Small intestine (tissue), 7 donors: ENCODE measurements at regions not wholly inside any gene's neighbourhood (a gene's known extent, or its start where the extent isn't known, plus 50 kb on each side); places are given as distances from the start of the nearest gene placed in this dataset.
"Not testable (repeated sequence)": the region's sequence is repeated elsewhere in the genome, so short reads cannot be mapped to it uniquely, and the experiment has no call there.

Experiments used
- DNase-seq, 2 donors: peaks; one replicate each; pipeline versions ENCODE4 v3.0.0 to v3.0.0-alpha.2; 2013
- FAIRE-seq: peaks from 2 replicates; lab custom pipeline; 2012; peaks lifted over from hg19 to GRCh38; lab: Jason Lieb, UNC
- H3K27ac ChIP-seq, 3 donors: one replicate each; pipeline ENCODE4 v1.5.1; 2013; ENCODE audit warnings: low read length in 2 of 3, mild to moderate bottlenecking in 2 of 3, control low read depth in 1 of 3, inconsistent platforms in 1 of 3, low read depth in 1 of 3, moderate library complexity in 1 of 3
- H3K27me3 ChIP-seq, 3 donors: one replicate each; pipeline ENCODE4 v1.6.1; 2013; ENCODE audit warnings: low read length in 3 of 3, inconsistent platforms in 1 of 3; ENCODE audit not compliant: control insufficient read depth in 3 of 3, insufficient read depth in 3 of 3
- H3K36me3 ChIP-seq, 3 donors: one replicate each; pipeline ENCODE4 v1.6.1; 2013; ENCODE audit warnings: low read length in 3 of 3, inconsistent platforms in 1 of 3, low read depth in 1 of 3, mild to moderate bottlenecking in 1 of 3, moderate library complexity in 1 of 3; ENCODE audit not compliant: control insufficient read depth in 3 of 3, insufficient read depth in 2 of 3
- H3K4me1 ChIP-seq, 3 donors: one replicate each; pipeline ENCODE4 v1.6.1; 2013; ENCODE audit warnings: low read length in 2 of 3, inconsistent platforms in 1 of 3, low read depth in 1 of 3, mild to moderate bottlenecking in 1 of 3, moderate library complexity in 1 of 3; ENCODE audit not compliant: control insufficient read depth in 3 of 3, insufficient read depth in 2 of 3
- H3K4me3 ChIP-seq, 3 donors: one replicate each; pipeline ENCODE4 v1.5.1; 2013; ENCODE audit warnings: low read length in 3 of 3, control low read depth in 1 of 3, inconsistent platforms in 1 of 3, low read depth in 1 of 3, mild to moderate bottlenecking in 1 of 3, moderate library complexity in 1 of 3
- H3K9me3 ChIP-seq, 2 donors: one replicate each; pipeline ENCODE4 v1.6.1; 2013; ENCODE audit warnings: low read depth in 1 of 2, low read length in 1 of 2; ENCODE audit not compliant: control insufficient read depth in 2 of 2, insufficient read depth in 1 of 2
- WGBS, 3 donors: extraction: QIAGEN DNeasy Blood & Tissue Kit; methylation state at CpG; one replicate each; pipeline ENCODE4 v1.1.7; 2013; 5-methylcytosine and 5-hydroxymethylcytosine counted together
- donor health status: healthy with polysubstance abuse.
- donor health status: control.
- donor health status: control.
- donor health status: Bipolar disorder and iron deficiency.
- donor health status: healthy.

GRCh38 chr2:188034102-188034501 lies 257.6 kb upstream of the GULP1 start:
- not testable (repeated sequence) for FAIRE-seq, H3K9me3 ChIP-seq, H3K27ac ChIP-seq, DNase-seq, H3K36me3 ChIP-seq, H3K4me3 ChIP-seq, H3K27me3 ChIP-seq, H3K4me1 ChIP-seq
- WGBS, 3 donors: 78 to 88% (median 83%) methylated on average over 10 of the region's 10 CpGs

GRCh38 chr2:188035377-188035776 lies 256.3 kb upstream of the GULP1 start:
- DNase-seq: not testable (repeated sequence)

GRCh38 chr2:188036786-188037185 lies 254.9 kb upstream of the GULP1 start:
- H3K4me3 ChIP-seq, H3K4me1 ChIP-seq, H3K27ac ChIP-seq, H3K9me3 ChIP-seq, DNase-seq, H3K36me3 ChIP-seq, FAIRE-seq, H3K27me3 ChIP-seq: not testable (repeated sequence)
- 84 to 95% (median 86%) methylated on average over 5 of the region's 5 CpGs for WGBS, 3 donors

More at GRCh38 chr2:188035377-188035776, 256.3 kb upstream of the GULP1 start:
- not testable (repeated sequence) for H3K27ac ChIP-seq, H3K27me3 ChIP-seq, FAIRE-seq, H3K9me3 ChIP-seq, H3K36me3 ChIP-seq, H3K4me3 ChIP-seq, H3K4me1 ChIP-seq
- WGBS, 3 donors: 87 to 89% (median 89%) methylated on average over 9 of the region's 9 CpGs

GRCh38 chr2:188039307-188039706 lies 252.4 kb upstream of the GULP1 start:
- peaks cover 0 to under 1% of the 10 kb centered on the region in 2 donors for H3K9me3 ChIP-seq
- DNase-seq (no peak), FAIRE-seq (no peak)
- no peaks in the 10 kb centered on the region for H3K36me3 ChIP-seq
- no peak overlapping the region for H3K4me3 ChIP-seq
- peaks cover 0 to 2% (median 0%) of the 10 kb centered on the region in 3 donors for H3K27me3 ChIP-seq
- no peak overlapping the region for H3K27ac ChIP-seq
- no peaks in the 10 kb centered on the region for H3K4me1 ChIP-seq

- H3K36me3 ChIP-seq: no peaks in the 10 kb centered on the region
- no peak overlapping the region for H3K4me3 ChIP-seq
- FAIRE-seq: no peak
- DNase-seq: no peak
- peaks cover 0 to 5% of the 10 kb centered on the region in 2 donors for H3K9me3 ChIP-seq
- H3K4me1 ChIP-seq: no peaks in the 10 kb centered on the region
- H3K27me3 ChIP-seq: peaks cover 0 to 2% (median 0%) of the 10 kb centered on the region in 3 donors
- no peak overlapping the region for H3K27ac ChIP-seq
Observed at GRCh38 chr2:188042412-188042811, 249.3 kb upstream of the GULP1 start.

- FAIRE-seq: no peak
- Histone ChIP-seq H3K4me3 (no peak overlapping the region), H3K27me3 (no peaks in the 10 kb centered on the region), H3K36me3 (no peaks in the 10 kb centered on the region), H3K4me1 (no peaks in the 10 kb centered on the region), H3K27ac (no peak overlapping the region), H3K9me3 (peaks cover 0 to 5% of the 10 kb centered on the region in 2 donors)
- DNase-seq: no peak
Observed at GRCh38 chr2:188045016-188045415, 246.7 kb upstream of the GULP1 start.

- WGBS, 3 donors: 78 to 84% (median 80%) methylated on average over 3 of the region's 3 CpGs
- Histone ChIP-seq H3K27me3 (no peaks in the 10 kb centered on the region), H3K27ac (no peak overlapping the region), H3K4me3 (no peak overlapping the region), H3K9me3 (peaks cover 0 to 5% of the 10 kb centered on the region in 2 donors), H3K36me3 (no peaks in the 10 kb centered on the region), H3K4me1 (no peaks in the 10 kb centered on the region)
- DNase-seq: no peak
- no peak for FAIRE-seq
Observed at GRCh38 chr2:188046437-188046836, 245.2 kb upstream of the GULP1 start.

GRCh38 chr2:188047735-188048134 lies 243.9 kb upstream of the GULP1 start:
- H3K27ac ChIP-seq: no peak overlapping the region
- no peaks in the 10 kb centered on the region for H3K4me1 ChIP-seq
- 58 to 78% (median 74%) methylated on average over 2 of the region's 2 CpGs for WGBS, 3 donors
- peak; percentile 30 for FAIRE-seq
- DNase-seq: no peak
- no peak overlapping the region for H3K4me3 ChIP-seq
- peaks cover 0 to 5% of the 10 kb centered on the region in 2 donors for H3K9me3 ChIP-seq
- no peaks in the 10 kb centered on the region for H3K27me3 ChIP-seq
- H3K36me3 ChIP-seq: no peaks in the 10 kb centered on the region

GRCh38 chr2:188050726-188051125 lies 240.9 kb upstream of the GULP1 start:
- 53 to 71% (median 62%) methylated on average over 2 of the region's 2 CpGs for WGBS, 3 donors
- Histone ChIP-seq H3K4me1 (no peaks in the 10 kb centered on the region), H3K27me3 (no peaks in the 10 kb centered on the region), H3K36me3 (no peaks in the 10 kb centered on the region), H3K4me3 (no peak overlapping the region), H3K9me3 (no peaks in the 10 kb centered on the region), H3K27ac (no peak overlapping the region)
- FAIRE-seq: no peak
- peak in 1 of 2 donors; percentile 3 for DNase-seq
